Chondrocyte (in vitro differentiated cells): ENCODE measurements at regions not wholly inside any gene's neighbourhood (a gene's known extent, or its start where the extent isn't known, plus 50 kb on each side); places are given as distances from the start of the nearest gene placed in this dataset.

Experiments
- DNase-seq: peaks from one replicate; pipeline ENCODE4 v3.0.0; 2021; ENCODE audit warnings: mixed read lengths, low spot score
- H3K27ac Mint-ChIP-seq: one replicate; pipeline ENCODE4 v1.8.0; 2021; ENCODE audit warnings: mild to moderate bottlenecking, moderate library complexity, mixed read lengths; ENCODE audit not compliant: unreplicated experiment
- H3K27me3 Mint-ChIP-seq: 2 replicates; pipeline ENCODE4 v1.8.0; 2021; ENCODE audit warnings: low read depth, mixed read lengths
- H3K36me3 Mint-ChIP-seq: 2 replicates; pipeline ENCODE4 v1.8.0; 2021; ENCODE audit warnings: low read depth, mixed read lengths
- H3K4me1 Mint-ChIP-seq: 2 replicates; pipeline ENCODE4 v1.8.0; 2021; ENCODE audit warnings: low read depth, mild to moderate bottlenecking, mixed read lengths
- H3K4me3 Mint-ChIP-seq: one replicate; pipeline ENCODE4 v1.8.0; 2021; ENCODE audit warnings: mild to moderate bottlenecking, moderate library complexity, mixed read lengths; ENCODE audit not compliant: unreplicated experiment
- H3K9me3 Mint-ChIP-seq: 2 replicates; pipeline ENCODE4 v1.8.0; 2021; ENCODE audit warnings: low read depth, mixed read lengths
- CTCF ChIP-seq: fragments of 200-600 bp; sonication (generic); IDR thresholded peaks from 2 replicates; pipeline ENCODE4 v1.5.0; 2021; ENCODE audit warnings: antibody characterized with exemption, mild to moderate bottlenecking, moderate library complexity

- Mint-ChIP-seq H3K27ac (no peak overlapping the region), H3K4me1 (no peaks in the 10 kb centered on the region), H3K4me3 (no peak overlapping the region), H3K36me3 (no peaks in the 10 kb centered on the region), H3K9me3 (peaks cover 2% of the 10 kb centered on the region), H3K27me3 (peaks cover 2% of the 10 kb centered on the region)
- DNase-seq = no peak
- TF ChIP-seq CTCF = no peak
Observed at GRCh38 chr9:28207657-28208056, 634.4 kb upstream of the C9orf72 start.

DNA sequence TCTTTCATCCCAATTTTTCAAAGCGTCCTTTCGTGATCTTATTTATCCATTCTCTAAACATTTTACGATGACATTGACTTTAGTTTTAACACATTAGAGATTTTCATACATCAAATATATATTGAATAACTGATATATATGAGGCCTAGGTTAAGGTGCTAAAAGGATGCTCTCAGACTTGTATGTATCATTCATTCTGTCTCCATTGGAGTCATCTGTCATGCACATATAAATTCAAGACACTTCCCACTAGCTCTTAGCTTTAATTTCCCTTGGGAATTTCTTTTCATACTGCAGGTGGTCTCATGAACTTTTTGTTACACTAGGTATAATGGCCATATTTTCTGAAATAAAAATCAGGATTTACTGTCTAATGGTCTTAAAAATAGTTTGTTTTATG lies 635.8 kb upstream of the C9orf72 start:
- no peak for DNase-seq
- peaks cover 2% of the 10 kb centered on the region for H3K27me3 Mint-ChIP-seq
- no peaks in the 10 kb centered on the region for H3K36me3 Mint-ChIP-seq
- peaks cover 5% of the 10 kb centered on the region for H3K4me1 Mint-ChIP-seq
- H3K4me3 Mint-ChIP-seq = no peak overlapping the region
- no peak overlapping the region for H3K27ac Mint-ChIP-seq
- H3K9me3 Mint-ChIP-seq = peaks cover 2% of the 10 kb centered on the region
- no peak for TF ChIP-seq CTCF

GRCh38 chr9:28212979-28213378 lies 639.7 kb upstream of the C9orf72 start:
- Mint-ChIP-seq H3K27ac (no peak overlapping the region), H3K27me3 (peaks cover 2% of the 10 kb centered on the region), H3K9me3 (no peaks in the 10 kb centered on the region), H3K4me3 (no peak overlapping the region), H3K36me3 (no peaks in the 10 kb centered on the region), H3K4me1 (peaks cover 5% of the 10 kb centered on the region)
- TF ChIP-seq CTCF = no peak
- DNase-seq = no peak

DNA sequence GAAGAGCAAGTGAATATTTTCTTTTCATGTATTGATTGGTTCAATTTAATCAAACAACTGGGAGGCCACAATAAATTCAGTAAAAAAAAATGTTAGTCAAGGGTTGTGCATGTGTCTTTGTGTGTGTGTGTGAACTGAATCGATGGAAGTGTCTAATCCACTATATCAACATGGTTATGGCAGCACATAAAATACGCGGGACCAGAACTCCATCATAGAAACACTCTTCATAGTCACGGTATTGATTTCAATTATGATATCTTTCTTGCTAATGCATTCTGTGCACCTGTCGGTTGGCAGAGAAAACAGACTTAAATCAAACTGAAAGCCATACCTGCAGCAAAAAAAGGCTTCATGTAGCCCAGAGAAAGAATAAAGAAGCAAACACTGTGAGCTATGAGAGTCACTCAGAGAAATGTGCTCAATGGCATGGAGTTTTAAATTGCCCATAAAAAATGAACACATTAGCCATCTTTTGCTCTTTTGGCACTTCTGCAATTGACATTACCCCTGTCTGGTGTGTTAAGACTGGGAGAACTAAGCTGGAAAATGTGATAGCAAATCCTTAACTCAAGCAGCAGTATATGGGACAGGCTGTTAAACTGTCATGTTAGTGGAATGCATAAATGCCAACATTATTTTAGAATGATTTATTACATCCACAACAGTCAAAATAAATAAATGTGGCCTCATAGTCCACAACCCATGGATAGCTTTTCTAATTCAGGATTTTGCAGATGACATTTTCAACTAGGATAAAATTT lies 642.4 kb upstream of the C9orf72 start:
- Mint-ChIP-seq H3K36me3 (no peaks in the 10 kb centered on the region), H3K27me3 (peaks cover 2% of the 10 kb centered on the region), H3K4me3 (no peak overlapping the region), H3K27ac (no peak overlapping the region), H3K4me1 (peaks cover 5% of the 10 kb centered on the region), H3K9me3 (no peaks in the 10 kb centered on the region)
- no peak for DNase-seq
- no peak for TF ChIP-seq CTCF

- no peaks in the 10 kb centered on the region for H3K36me3 Mint-ChIP-seq
- peaks cover 9% of the 10 kb centered on the region for H3K9me3 Mint-ChIP-seq
- no peak for TF ChIP-seq CTCF
- no peak for DNase-seq
- H3K27ac Mint-ChIP-seq = no peak overlapping the region
- no peaks in the 10 kb centered on the region for H3K4me1 Mint-ChIP-seq
- H3K27me3 Mint-ChIP-seq = no peaks in the 10 kb centered on the region
- no peak overlapping the region for H3K4me3 Mint-ChIP-seq
Observed at GRCh38 chr9:28232686-28233085, 659.4 kb upstream of the C9orf72 start.
